ENCODE measurements at regions not wholly inside any gene's neighbourhood (a gene's known extent, or its start where the extent isn't known, plus 50 kb on each side); places are given as distances from the start of the nearest gene placed in this dataset.

DNA sequence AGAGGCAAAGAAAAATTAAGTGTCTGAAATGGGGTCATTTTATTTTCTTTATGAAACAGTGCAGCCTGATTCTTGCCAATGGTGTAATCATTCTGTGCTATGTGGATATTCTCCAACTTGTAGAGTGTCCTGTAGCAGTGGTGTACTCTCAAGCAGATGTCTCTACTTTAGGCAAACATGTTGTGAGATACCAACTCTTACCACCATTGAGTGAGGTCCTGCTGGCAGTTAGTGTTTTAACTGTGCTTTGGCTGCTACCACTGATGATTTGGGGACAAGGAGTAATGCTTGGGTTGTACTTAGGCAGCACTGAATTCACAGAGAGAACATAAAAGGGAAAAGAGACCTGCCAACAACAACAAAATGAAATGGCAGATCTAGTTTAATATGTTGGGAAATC lies 122.5 kb downstream of the APIP start:
- intact Hi-C loops (cut with DNase I; ENCODE audit: low total_unique reads) = no loop called here
- TF ChIP-seq, protein P1, sequence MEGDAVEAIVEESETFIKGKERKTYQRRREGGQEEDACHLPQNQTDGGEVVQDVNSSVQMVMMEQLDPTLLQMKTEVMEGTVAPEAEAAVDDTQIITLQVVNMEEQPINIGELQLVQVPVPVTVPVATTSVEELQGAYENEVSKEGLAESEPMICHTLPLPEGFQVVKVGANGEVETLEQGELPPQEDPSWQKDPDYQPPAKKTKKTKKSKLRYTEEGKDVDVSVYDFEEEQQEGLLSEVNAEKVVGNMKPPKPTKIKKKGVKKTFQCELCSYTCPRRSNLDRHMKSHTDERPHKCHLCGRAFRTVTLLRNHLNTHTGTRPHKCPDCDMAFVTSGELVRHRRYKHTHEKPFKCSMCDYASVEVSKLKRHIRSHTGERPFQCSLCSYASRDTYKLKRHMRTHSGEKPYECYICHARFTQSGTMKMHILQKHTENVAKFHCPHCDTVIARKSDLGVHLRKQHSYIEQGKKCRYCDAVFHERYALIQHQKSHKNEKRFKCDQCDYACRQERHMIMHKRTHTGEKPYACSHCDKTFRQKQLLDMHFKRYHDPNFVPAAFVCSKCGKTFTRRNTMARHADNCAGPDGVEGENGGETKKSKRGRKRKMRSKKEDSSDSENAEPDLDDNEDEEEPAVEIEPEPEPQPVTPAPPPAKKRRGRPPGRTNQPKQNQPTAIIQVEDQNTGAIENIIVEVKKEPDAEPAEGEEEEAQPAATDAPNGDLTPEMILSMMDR (IDR thresholded peaks at IDR 0.05) = no peak
- TF ChIP-seq POLR2A (IDR thresholded peaks at IDR 0.05) = no peak
- no peak overlapping the region for H3K4me3 ChIP-seq (ENCODE audit: low read depth, poor library complexity, severe bottlenecking)
- DNase-seq (ENCODE audit: low spot score in 2 of 2) = no peak

DNA sequence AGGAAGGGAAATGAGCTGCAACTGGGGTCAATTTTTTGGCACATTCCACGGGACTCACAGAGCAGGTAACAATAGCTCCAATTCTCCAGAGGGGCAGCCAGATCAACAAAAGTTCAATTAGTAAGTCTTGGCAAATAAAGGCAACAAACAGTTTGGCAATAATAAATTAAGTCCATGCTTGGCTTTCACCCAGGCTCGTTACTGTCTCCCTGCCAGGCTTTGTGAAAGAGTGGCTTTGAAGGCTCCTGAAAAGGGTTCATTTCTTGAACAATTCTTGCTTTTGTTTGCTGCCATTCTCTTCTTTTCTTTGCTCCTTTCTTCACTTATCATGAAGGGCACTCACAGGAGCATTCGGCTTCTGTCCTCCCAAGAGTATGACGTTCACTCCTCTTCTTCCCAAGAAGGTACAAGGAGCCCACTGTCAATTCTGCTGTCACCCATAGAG lies 123.3 kb downstream of the APIP start:
- intact Hi-C loops (cut with DNase I; ENCODE audit: low total_unique reads) = no loop called here
- 34 to 36% methylated on average over 4 of the region's 4 CpGs for WGBS, 2 donors
- no peak overlapping the region for H3K4me3 ChIP-seq (ENCODE audit: low read depth, poor library complexity, severe bottlenecking)
- peak; percentile 53 to 92 for DNase-seq (ENCODE audit: low spot score in 2 of 2)
- TF ChIP-seq, protein P1 (IDR thresholded peaks at IDR 0.05) = no peak
- TF ChIP-seq POLR2A (IDR thresholded peaks at IDR 0.05) = no peak

DNA sequence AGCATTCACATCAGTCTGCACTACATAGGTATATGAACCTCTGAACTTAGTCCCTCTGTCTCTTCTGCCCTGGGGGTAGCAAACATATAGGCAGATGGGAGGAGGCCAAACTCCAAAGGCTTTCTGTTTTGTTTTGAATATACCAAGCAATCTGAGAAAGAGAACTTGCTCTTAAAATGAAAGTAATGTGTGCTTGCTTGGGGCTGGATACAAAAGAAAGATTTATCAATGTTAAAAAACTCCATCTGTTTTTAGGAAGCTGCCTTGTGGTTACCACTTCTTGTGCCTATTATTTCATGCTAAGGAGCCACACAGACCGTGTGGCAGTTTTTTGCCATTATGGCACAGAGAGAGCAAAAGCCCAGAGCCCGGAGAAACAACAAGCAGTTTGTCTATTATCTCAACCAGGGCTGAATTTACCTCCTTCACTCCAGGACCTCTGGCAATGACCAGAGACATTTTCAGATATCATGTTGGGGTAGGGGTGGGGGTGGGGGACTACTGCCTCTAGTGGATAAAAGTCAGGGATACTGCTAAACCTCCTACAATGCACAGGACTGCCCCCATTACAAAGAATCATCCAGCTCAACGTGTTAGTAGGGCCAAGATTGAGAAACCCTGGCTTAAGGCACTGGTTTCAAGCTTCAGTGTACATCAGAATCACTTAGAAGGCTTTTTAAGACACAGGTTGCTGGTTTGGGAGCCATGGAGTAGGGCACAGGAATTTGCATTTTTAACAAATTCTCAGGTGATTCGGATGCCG lies 124.2 kb downstream of the APIP start:
- 53 to 58% methylated on average over 5 of the region's 5 CpGs for WGBS, 2 donors
- H3K4me3 ChIP-seq (ENCODE audit: low read depth, poor library complexity, severe bottlenecking) = no peak overlapping the region
- TF ChIP-seq, protein P1 (IDR thresholded peaks at IDR 0.05) = no peak
- TF ChIP-seq POLR2A (IDR thresholded peaks at IDR 0.05) = no peak
- intact Hi-C loops (cut with DNase I; ENCODE audit: low total_unique reads) = no loop called here
- DNase-seq (ENCODE audit: low spot score in 2 of 2) = no peak

DNA sequence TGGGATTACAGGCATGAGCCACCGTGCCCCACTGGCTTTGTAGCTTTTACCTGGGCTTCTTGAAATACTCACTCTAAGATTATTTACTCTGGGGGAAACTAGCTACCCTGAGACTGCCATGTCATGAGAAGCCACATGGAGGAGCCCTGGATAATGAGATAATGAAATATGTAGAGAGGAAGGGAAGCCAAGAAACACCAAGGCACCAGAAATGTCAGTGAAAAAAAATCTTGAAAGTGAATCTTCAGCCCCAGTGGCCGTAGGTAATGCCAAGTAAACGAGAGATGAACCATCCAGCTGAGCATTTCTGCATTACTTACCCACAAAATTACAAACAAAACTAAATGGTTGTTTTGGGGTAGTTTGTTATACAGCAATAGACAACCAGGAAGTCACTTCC lies 125.6 kb downstream of the APIP start:
- WGBS, 2 donors = 85 to 90% methylated on average over 3 of the region's 3 CpGs
- no peak for DNase-seq (ENCODE audit: low spot score in 2 of 2)
- H3K4me3 ChIP-seq (ENCODE audit: low read depth, poor library complexity, severe bottlenecking) = no peak overlapping the region
- TF ChIP-seq POLR2A (IDR thresholded peaks at IDR 0.05) = no peak
- TF ChIP-seq, protein P1 (IDR thresholded peaks at IDR 0.05) = no peak
- intact Hi-C loops (cut with DNase I; ENCODE audit: low total_unique reads) = no loop called here

DNA sequence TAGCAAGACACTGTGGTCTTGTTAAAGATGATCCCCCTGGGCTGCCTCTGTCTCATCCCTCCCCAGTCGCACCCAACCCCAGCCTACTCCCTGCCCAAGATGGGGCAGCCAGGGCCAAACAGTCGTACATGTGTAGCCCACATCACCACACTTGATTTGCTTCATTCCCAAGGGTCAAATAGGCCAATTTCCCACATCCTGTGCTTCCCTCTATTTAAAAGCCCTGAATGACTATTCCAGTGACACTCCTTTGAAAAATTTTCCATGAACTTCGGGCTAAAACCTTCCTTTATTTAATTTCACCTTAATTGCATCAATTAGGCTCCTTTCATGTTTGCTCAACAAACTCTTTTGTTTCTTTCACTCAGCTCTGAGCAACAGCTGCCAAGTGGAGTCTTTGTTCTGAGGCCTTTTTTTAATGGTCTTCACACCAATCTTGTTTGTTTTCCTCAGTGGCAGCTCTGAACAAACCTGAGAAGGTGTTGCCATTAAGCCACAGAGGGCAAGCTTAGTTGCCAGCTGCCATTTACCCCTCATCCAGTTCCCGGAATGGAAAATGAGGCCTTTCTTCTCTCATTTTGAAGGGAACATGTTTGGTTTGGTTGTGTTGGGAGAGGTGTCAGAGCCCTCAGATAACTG lies 126.9 kb downstream of the APIP start:
- intact Hi-C loops (cut with DNase I; ENCODE audit: low total_unique reads) = no loop called here
- DNase-seq (ENCODE audit: low spot score in 2 of 2) = no peak
- TF ChIP-seq, protein P1 (IDR thresholded peaks at IDR 0.05) = no peak
- TF ChIP-seq POLR2A (IDR thresholded peaks at IDR 0.05) = no peak
- H3K4me3 ChIP-seq (ENCODE audit: low read depth, poor library complexity, severe bottlenecking) = no peak overlapping the region
- 72 to 75% methylated on average over 4 of the region's 4 CpGs for WGBS, 2 donors
